ENCODE measurements at regions not wholly inside any gene's neighbourhood (a gene's known extent, or its start where the extent isn't known, plus 50 kb on each side); places are given as distances from the start of the nearest gene placed in this dataset.

DNA sequence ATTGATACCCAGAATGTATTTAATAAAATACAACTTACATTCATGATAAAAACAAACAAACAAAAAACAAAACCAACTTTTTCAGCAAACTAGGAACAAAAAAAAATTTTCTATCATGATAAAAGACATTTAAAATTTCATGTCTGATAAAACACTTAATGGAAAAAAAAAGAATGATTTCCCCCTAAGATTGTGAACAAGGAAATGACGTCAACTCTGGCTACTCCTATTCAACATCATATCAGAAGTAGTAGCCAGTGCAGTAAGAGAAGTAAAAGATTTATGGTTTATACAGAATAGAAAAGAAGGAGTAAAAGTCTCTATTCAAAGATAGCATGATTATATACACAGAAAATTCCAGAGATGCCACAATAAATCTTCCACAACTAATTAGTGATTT, 1306.6 kb downstream of the FSCB start:
- ATAC-seq (ENCODE audit: low read depth) (no peak), DNase-seq (no peak)
- intact Hi-C loops (cut with micrococcal nuclease) (no loop called here), dilution Hi-C loops (cut with HindIII; ENCODE audit: low sequenced_read_pairs, unreplicated experiment) (no loop called here), in situ Hi-C loops (cut with MboI; ENCODE audit: low sequenced_read_pairs) (no loop called here)
- Histone ChIP-seq H2BK120ac (ENCODE audit: low read depth, low read length) (no peak overlapping the region), H3K4me3 (ENCODE audit: insufficient read depth, low read depth, low read length) (no peak overlapping the region), H4K91ac (ENCODE audit: insufficient read depth, low read depth, low read length) (no peak overlapping the region), H3K18ac (ENCODE audit: low read depth, low read length) (no peak overlapping the region), H3K9me1 (ENCODE audit: insufficient read depth, low read length) (no peaks in the 10 kb centered on the region), H3K56ac (ENCODE audit: extremely low read depth, insufficient read depth, low read length) (no peak overlapping the region), H3K27ac (ENCODE audit: insufficient read depth, low read length) (no peak overlapping the region), H4K20me1 (ENCODE audit: insufficient read depth, low read length) (no peaks in the 10 kb centered on the region), H3K36me3 (ENCODE audit: control insufficient read depth, insufficient read depth, low read length) (no peaks in the 10 kb centered on the region), H4K5ac (ENCODE audit: low read depth, low read length) (no peak overlapping the region), H3K4ac (ENCODE audit: low read depth, low read length) (no peak overlapping the region), H3K14ac (replicated peaks; ENCODE audit: low read depth, low read length) (no peak overlapping the region), H3K4me2 (ENCODE audit: low read depth, low read length) (no peak overlapping the region), H3K4me1 (ENCODE audit: control insufficient read depth, insufficient read depth, low read length) (no peaks in the 10 kb centered on the region), H2AK5ac (ENCODE audit: low read depth, low read length) (no peak overlapping the region), H2BK5ac (ENCODE audit: low read depth, low read length, poor library complexity, severe bottlenecking) (no peak overlapping the region), H2AK9ac (replicated peaks; ENCODE audit: low read depth, low read length, poor library complexity) (no peak overlapping the region), H3K9me3 (ENCODE audit: control insufficient read depth, insufficient read depth, low read length) (no peaks in the 10 kb centered on the region), H3K23ac (ENCODE audit: low read depth, low read length) (no peak overlapping the region), H2BK20ac (ENCODE audit: low read depth, low read length) (no peak overlapping the region), H4K8ac (ENCODE audit: low read depth in 2 of 2, low read length in 2 of 2) (no peak overlapping the region), H2BK15ac (ENCODE audit: low read depth, low read length) (no peak overlapping the region), H2AFZ (replicated peaks; ENCODE audit: low read length, poor library complexity) (no peak overlapping the region), H3K9ac (ENCODE audit: low read depth, low read length) (no peak overlapping the region), H3K27me3 (ENCODE audit: control insufficient read depth, insufficient read depth, low read length) (no peaks in the 10 kb centered on the region), H3K79me1 (ENCODE audit: low read depth in 1 of 2, low read length in 2 of 2) (no peaks in the 10 kb centered on the region)
- WGBS, 2 experiments (ENCODE audit: extremely low coverage in 2 of 2, insufficient read length in 1 of 2) = no CpG with 5 or more reads among the region's 1 CpG
- ChIA-PET CTCF (no interaction called here), POLR2A (ENCODE audit: unreplicated experiment) (no interaction called here)
- no TSS peak for BruUV-seq (replicated peaks)
- TF ChIP-seq, protein P1, sequence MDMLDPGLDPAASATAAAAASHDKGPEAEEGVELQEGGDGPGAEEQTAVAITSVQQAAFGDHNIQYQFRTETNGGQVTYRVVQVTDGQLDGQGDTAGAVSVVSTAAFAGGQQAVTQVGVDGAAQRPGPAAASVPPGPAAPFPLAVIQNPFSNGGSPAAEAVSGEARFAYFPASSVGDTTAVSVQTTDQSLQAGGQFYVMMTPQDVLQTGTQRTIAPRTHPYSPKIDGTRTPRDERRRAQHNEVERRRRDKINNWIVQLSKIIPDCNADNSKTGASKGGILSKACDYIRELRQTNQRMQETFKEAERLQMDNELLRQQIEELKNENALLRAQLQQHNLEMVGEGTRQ (IDR thresholded peaks at IDR 0.05; ENCODE audit: low read depth, low read length) = no peak
- no peak for TF ChIP-seq NFE2L2 (IDR thresholded peaks at IDR 0.05; ENCODE audit: low read depth, low read length)
- TF ChIP-seq, protein P2, sequence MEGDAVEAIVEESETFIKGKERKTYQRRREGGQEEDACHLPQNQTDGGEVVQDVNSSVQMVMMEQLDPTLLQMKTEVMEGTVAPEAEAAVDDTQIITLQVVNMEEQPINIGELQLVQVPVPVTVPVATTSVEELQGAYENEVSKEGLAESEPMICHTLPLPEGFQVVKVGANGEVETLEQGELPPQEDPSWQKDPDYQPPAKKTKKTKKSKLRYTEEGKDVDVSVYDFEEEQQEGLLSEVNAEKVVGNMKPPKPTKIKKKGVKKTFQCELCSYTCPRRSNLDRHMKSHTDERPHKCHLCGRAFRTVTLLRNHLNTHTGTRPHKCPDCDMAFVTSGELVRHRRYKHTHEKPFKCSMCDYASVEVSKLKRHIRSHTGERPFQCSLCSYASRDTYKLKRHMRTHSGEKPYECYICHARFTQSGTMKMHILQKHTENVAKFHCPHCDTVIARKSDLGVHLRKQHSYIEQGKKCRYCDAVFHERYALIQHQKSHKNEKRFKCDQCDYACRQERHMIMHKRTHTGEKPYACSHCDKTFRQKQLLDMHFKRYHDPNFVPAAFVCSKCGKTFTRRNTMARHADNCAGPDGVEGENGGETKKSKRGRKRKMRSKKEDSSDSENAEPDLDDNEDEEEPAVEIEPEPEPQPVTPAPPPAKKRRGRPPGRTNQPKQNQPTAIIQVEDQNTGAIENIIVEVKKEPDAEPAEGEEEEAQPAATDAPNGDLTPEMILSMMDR (conservative IDR thresholded peaks at IDR 0.05; ENCODE audit: low read depth, low read length) = no peak
- TF ChIP-seq MAZ (IDR thresholded peaks at IDR 0.05; ENCODE audit: borderline replicate concordance, low read depth, low read length) = no peak
- no peak for TF ChIP-seq RAD21 (IDR thresholded peaks at IDR 0.05; ENCODE audit: low read length)
- TF ChIP-seq CEBPB (IDR thresholded peaks at IDR 0.05; ENCODE audit: low read depth, low read length) = no peak
- TF ChIP-seq MAFK (IDR thresholded peaks at IDR 0.05; ENCODE audit: low read depth, low read length) = no peak
- no peak for TF ChIP-seq FOS (IDR thresholded peaks at IDR 0.05; ENCODE audit: low read depth, low read length)
- TF ChIP-seq CHD1 (IDR thresholded peaks at IDR 0.05; ENCODE audit: low read depth, low read length) = no peak
- TF ChIP-seq SMC3 (IDR thresholded peaks at IDR 0.05; ENCODE audit: low read depth, low read length) = no peak
